DND-41 (cell line): ENCODE measurements at regions not wholly inside any gene's neighbourhood (a gene's known extent, or its start where the extent isn't known, plus 50 kb on each side); places are given as distances from the start of the nearest gene placed in this dataset.
"Not testable (repeated sequence)": the region's sequence is repeated elsewhere in the genome, so short reads cannot be mapped to it uniquely, and the experiment has no call there.

Experiments
- EZH2 ChIP-seq: IDR thresholded peaks from 3 replicates; pipeline ENCODE4 v1.6.1; 2012; ENCODE audit warnings: borderline replicate concordance, low read depth, mild to moderate bottlenecking, moderate library complexity, low read length, inconsistent platforms; ENCODE audit not compliant: severe bottlenecking
- TF ChIP-seq, protein P1 (sequence below): IDR thresholded peaks from 2 replicates; pipeline ENCODE4 v1.5.1; 2012; ENCODE audit warnings: borderline replicate concordance, low read length, moderate library complexity, mild to moderate bottlenecking; ENCODE audit not compliant: poor library complexity, severe bottlenecking; ENCODE audit errors: extremely low read depth

- TF ChIP-seq, protein P1, sequence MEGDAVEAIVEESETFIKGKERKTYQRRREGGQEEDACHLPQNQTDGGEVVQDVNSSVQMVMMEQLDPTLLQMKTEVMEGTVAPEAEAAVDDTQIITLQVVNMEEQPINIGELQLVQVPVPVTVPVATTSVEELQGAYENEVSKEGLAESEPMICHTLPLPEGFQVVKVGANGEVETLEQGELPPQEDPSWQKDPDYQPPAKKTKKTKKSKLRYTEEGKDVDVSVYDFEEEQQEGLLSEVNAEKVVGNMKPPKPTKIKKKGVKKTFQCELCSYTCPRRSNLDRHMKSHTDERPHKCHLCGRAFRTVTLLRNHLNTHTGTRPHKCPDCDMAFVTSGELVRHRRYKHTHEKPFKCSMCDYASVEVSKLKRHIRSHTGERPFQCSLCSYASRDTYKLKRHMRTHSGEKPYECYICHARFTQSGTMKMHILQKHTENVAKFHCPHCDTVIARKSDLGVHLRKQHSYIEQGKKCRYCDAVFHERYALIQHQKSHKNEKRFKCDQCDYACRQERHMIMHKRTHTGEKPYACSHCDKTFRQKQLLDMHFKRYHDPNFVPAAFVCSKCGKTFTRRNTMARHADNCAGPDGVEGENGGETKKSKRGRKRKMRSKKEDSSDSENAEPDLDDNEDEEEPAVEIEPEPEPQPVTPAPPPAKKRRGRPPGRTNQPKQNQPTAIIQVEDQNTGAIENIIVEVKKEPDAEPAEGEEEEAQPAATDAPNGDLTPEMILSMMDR, result not testable (repeated sequence)
- not testable (repeated sequence) for TF ChIP-seq EZH2
Observed at GRCh38 chr2:87444951-87445350, 302.9 kb upstream of the PLGLB2 start.
